HG02642 (cell line): ENCODE measurements at regions not wholly inside any gene's neighbourhood (a gene's known extent, or its start where the extent isn't known, plus 50 kb on each side); places are given as distances from the start of the nearest gene placed in this dataset.

ENCODE experiments used
- ATAC-seq: cut with Tn5 transposase; IDR thresholded peaks from one replicate; pipeline ENCODE4 v1.9.1; 2021; ENCODE audit warnings: mild to moderate bottlenecking; ENCODE audit not compliant: unreplicated experiment, poor library complexity

GRCh38 chr15:93894438-93895036, 336.8 kb upstream of the MCTP2 start:
- ATAC-seq, result no peak

DNA sequence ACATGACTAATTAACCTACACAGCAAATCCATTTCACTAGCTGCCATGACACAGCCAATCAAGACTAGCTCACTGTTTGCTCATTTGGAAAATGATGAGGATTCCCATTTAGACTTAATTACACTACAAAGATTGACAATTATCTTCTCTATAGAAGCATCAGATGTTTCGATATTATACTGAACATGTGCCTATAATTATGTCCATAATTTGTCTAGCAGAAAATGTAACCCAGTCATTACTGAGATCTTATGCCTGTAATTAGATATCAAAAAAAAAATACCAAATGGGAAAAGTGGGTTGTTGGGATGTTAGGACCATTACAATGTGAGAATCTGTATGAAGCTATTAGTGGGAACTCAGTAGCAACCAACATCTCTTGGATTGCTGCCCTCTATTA, 344.2 kb upstream of the MCTP2 start:
- ATAC-seq, result no peak

GRCh38 chr15:93882779-93883178, 348.6 kb upstream of the MCTP2 start:
- no peak for ATAC-seq

DNA sequence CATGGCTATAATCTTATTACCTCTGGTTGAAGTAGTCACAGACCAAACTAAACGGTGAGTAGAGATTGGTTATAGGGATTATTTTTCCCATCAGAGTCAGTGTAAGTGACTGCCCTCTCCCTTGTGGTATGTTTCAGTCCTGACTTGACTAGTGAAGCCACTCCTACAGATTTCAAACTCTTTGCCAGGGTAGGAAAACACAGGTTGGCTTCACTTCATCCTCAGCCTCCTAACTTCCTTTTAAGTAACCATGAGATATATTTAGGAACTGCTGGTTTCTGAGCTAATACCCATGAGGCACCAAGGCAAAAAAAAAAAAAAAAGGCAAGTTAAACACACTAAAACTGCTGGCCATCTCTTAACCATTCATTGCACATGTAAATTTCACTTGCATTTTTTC, 349.2 kb upstream of the MCTP2 start:
- no peak for ATAC-seq

DNA sequence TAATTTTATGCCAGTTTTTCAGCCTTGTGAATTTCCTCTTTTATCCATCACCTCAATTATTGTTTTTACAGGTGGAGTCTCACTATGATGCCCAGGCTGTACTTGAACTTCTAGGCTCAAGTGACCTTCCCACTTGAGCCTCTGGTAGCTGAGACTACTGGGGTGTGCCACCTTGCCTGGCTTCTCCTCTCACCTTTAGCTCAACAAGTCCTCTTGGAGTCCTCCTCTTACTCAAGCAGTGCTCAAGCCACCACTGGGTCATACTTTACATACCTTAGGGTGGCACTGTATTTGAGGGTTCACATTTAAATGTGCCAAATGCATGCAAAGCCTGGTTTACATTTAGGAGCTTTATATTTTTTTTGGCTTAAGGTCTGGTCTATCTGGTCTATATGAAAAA, 350.1 kb upstream of the MCTP2 start:
- no peak for ATAC-seq

GRCh38 chr15:93880358-93880757, 351.0 kb upstream of the MCTP2 start:
- ATAC-seq, result no peak

- ATAC-seq, result no peak
Observed at GRCh38 chr15:93870583-93870982, 360.8 kb upstream of the MCTP2 start.

DNA sequence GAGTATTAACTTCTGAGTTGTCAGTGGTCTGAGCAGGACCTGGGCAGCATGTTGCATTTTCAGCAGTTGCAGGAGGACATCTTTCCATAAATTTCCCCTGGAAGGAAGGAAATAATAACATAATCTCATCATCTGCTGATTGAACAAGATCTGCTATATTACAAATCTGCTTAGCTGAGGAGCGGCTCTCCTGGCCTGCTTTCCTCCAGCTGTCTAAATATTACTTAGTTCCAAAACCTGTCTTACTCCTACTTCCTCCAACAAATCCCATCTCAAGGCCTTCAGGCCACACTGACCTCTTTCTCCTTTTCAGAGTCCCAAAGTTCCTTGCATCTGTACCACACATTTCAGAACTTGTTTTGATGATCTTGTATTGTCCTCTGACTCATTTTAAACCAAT, 364.4 kb upstream of the MCTP2 start:
- no peak for ATAC-seq

GRCh38 chr15:93866476-93866875, 364.9 kb upstream of the MCTP2 start:
- ATAC-seq, result no peak

GRCh38 chr15:93865586-93865985, 365.8 kb upstream of the MCTP2 start:
- ATAC-seq, result no peak

DNA sequence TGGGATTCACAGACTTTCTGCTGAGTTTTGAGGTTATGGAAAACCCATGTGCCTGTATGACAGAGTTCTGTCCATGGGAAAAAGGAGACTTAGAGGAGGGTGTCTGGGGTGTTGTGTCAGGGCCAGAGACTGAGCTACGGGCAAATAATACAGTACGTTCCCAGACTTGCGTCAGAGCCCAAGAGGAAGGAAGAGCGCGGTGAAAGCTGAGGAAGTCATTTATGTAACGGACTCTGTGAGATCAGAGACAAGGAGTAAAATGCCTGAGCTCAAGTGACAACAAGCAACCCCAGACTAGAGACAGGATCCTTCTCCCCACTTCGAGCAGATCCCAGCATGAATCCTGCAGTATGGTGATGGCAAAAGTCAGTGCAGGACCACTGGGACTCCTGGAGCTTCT, 368.6 kb upstream of the MCTP2 start:
- ATAC-seq, result no peak

DNA sequence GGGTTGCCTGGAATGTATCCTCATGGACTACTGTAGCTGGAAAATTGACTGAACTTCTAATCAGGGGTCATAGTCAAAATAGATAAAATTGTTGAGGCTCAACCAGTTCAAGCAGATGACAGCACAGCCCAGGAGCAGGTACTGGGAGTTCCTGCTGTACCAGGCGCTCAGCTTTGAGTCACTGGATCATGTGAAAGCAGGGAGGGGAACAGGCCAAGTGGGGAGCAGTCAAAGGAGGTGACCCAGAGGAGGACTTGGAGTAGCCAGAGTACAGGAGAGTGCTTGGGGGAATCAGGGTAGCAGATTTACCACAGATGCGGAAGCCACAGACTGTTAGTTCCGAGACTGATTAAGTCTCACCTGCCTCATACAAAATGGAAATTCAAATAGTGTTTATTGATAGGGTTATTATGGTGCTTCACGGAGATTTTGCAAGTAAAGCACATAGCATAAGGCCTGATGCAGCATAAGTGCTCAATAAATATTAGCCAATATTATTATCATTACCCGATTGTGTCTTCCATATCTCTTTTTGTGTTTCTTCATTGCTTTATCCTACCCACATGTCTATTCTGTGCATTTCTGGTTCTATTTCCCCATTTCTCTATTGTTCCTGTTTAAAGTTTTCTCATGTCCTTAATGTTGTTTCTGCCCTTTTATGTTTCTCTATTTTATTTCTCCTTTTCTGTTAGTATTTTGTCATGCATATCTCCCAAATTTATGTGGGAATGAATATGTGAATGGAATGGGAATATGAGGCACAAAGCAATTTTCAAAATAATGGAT, 369.2 kb upstream of the MCTP2 start:
- ATAC-seq, result no peak

DNA sequence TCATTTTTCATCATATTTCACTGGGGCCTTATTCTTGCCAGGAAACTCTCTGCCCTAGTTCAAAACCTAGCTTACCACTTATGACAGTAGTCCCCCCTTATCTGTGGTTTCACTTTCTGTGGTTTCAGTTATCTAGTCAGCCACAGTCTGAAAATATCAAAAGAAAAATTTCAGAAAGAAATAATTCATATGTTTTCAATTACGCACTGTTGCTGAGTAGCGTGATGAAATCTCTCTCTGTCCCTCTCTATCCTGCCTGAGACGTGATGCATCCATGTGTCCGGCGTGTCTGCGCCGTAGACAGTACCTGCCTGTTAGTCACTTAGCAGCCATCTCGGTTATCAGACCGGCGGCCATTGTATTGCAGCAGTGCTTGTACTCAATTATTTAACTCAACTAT, 369.9 kb upstream of the MCTP2 start:
- no peak for ATAC-seq

- no peak for ATAC-seq
Observed at GRCh38 chr15:93860701-93861100, 370.7 kb upstream of the MCTP2 start.

DNA sequence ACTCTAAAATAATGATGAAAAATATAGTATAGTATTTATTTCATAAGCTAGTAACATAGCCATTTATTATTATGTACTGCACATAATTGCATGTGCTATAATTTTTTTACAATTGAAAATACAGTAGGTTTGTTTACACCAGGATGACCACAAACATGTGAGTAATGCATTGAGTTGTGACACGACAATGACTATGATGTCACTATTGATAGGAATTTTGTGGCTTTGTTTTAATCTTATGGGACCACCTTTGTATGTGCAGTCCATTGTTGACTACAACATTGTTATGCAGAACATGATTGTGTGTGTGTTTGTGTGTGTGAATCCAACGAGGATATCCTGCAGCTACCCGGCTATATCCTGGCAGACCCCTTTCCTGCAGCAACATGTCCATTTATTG, 372.2 kb upstream of the MCTP2 start:
- no peak for ATAC-seq

GRCh38 chr15:93855181-93855826, 376.1 kb upstream of the MCTP2 start:
- ATAC-seq, result no peak

DNA sequence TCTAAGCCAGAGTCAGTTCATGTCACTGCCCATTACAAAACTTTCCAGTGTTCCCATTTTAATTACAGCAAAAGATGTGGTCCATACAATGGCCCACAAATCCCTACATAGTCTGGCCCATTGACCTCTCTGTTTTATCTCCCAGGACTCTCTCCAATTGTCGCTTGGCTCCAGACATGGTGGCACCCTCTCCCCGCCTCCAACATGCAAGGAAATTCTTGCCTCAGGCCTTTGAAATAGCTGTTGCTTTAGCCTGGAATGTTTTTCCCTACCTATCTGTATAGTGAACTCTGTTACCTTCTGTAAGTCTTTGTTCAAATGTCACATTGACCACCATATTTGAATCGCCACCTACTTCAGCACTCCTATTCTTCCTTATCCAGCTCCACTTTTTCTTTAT, 377.3 kb upstream of the MCTP2 start:
- no peak for ATAC-seq

DNA sequence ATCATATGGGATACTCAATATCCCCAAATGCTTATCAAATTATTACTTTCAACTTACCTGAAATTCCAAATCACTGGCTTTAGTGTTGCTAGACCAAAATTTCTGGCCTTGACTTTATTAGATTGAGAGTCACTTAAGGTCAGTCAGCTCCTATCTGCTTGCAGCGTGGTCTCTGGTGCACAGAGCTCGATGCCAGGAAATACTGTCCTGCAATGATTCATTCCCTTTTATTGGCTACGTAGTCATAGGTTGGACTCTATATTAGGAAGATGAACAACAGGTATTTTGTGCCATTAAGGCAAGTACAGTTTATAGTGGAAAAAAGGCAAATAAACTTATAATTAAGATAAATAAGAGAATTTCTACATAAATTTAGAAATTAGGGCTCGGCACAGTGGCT, 378.6 kb upstream of the MCTP2 start:
- no peak for ATAC-seq

- no peak for ATAC-seq
Observed at GRCh38 chr15:93848490-93848889, 382.9 kb upstream of the MCTP2 start.

GRCh38 chr15:93848076-93848475, 383.3 kb upstream of the MCTP2 start:
- no peak for ATAC-seq

- no peak for ATAC-seq
Observed at GRCh38 chr15:93846148-93846547, 385.2 kb upstream of the MCTP2 start.

GRCh38 chr15:93837450-93837849, 393.9 kb upstream of the MCTP2 start:
- ATAC-seq, result no peak
